Daoy (cell line): ENCODE measurements at regions not wholly inside any gene's neighbourhood (a gene's known extent, or its start where the extent isn't known, plus 50 kb on each side); places are given as distances from the start of the nearest gene placed in this dataset.

Experiments
- DNase-seq: peaks from one replicate; pipeline ENCODE4 v3.0.0-alpha.2; 2015; ENCODE audit warnings: low read depth

- peak; percentile 27 for DNase-seq
These were observed 231.9 kb upstream of the E2F8 start for GRCh38 chr11:19472679-19473078.

- DNase-seq = no peak
These were observed 227.2 kb upstream of the E2F8 start for GRCh38 chr11:19467904-19468303.

GRCh38 chr11:19466314-19466713 lies 225.6 kb upstream of the E2F8 start:
- no peak for DNase-seq

- DNase-seq = no peak
These were observed 223.2 kb upstream of the E2F8 start for GRCh38 chr11:19463976-19464375.

GRCh38 chr11:19460718-19461405 lies 220.1 kb upstream of the E2F8 start:
- peak; percentile 29 for DNase-seq

- DNase-seq = no peak
These were observed 218.5 kb upstream of the E2F8 start for GRCh38 chr11:19459240-19459639.

GRCh38 chr11:19458721-19459120 lies 218.0 kb upstream of the E2F8 start:
- no peak for DNase-seq

GRCh38 chr11:19458231-19458630 lies 217.5 kb upstream of the E2F8 start:
- peak; percentile 21 for DNase-seq

GRCh38 chr11:19455731-19456130 lies 215.0 kb upstream of the E2F8 start:
- no peak for DNase-seq

GRCh38 chr11:19453651-19454257 lies 213.0 kb upstream of the E2F8 start:
- peak; percentile 70 for DNase-seq

GRCh38 chr11:19451609-19452008 lies 210.9 kb upstream of the E2F8 start:
- DNase-seq = no peak

GRCh38 chr11:19450282-19450681 lies 209.5 kb upstream of the E2F8 start:
- no peak for DNase-seq

GRCh38 chr11:19448651-19449050 lies 207.9 kb upstream of the E2F8 start:
- DNase-seq = no peak

- DNase-seq = peak; percentile 83
These were observed 206.4 kb upstream of the E2F8 start for GRCh38 chr11:19447150-19447566.

GRCh38 chr11:19445771-19446170 lies 205.0 kb upstream of the E2F8 start:
- DNase-seq = no peak

GRCh38 chr11:19444231-19444630 lies 203.5 kb upstream of the E2F8 start:
- no peak for DNase-seq

- DNase-seq = no peak
These were observed 201.8 kb upstream of the E2F8 start for GRCh38 chr11:19442554-19442910.

GRCh38 chr11:19441752-19442553 lies 201.2 kb upstream of the E2F8 start:
- DNase-seq = peak; percentile 95

GRCh38 chr11:19441288-19441687 lies 200.5 kb upstream of the E2F8 start:
- no peak for DNase-seq

- DNase-seq = peak; percentile 74
These were observed 197.0 kb upstream of the E2F8 start for GRCh38 chr11:19437760-19438159.

- no peak for DNase-seq
These were observed 196.2 kb upstream of the E2F8 start for GRCh38 chr11:19436932-19437331.

GRCh38 chr11:19435306-19435989 lies 194.7 kb upstream of the E2F8 start:
- no peak for DNase-seq
